Liver (tissue), 2 donors: ENCODE measurements at regions not wholly inside any gene's neighbourhood (a gene's known extent, or its start where the extent isn't known, plus 50 kb on each side); places are given as distances from the start of the nearest gene placed in this dataset.

ENCODE experiments used
- GABPA ChIP-seq, 2 donors: IDR thresholded peaks in 1 of 2; conservative IDR thresholded peaks in 1 of 2; 2 replicates each; pipeline ENCODE4 v1.6.1; 2016; ENCODE audit warnings: antibody characterized with exemption in 2 of 2, mild to moderate bottlenecking in 1 of 2, moderate library complexity in 1 of 2
- TAF1 ChIP-seq: conservative IDR thresholded peaks from 2 replicates; pipeline ENCODE4 v1.6.1; 2016; ENCODE audit warnings: antibody characterized with exemption, mild to moderate bottlenecking
- donor health status: healthy.

- TF ChIP-seq TAF1 (no peak), GABPA (IDR thresholded peaks at IDR 0.05 in 1 of 2, conservative IDR thresholded peaks at IDR 0.05 in 1 of 2) (no peak)
Observed at GRCh38 chrX:14300376-14300775, 229.0 kb upstream of the GLRA2 start.
